Ascending aorta (tissue), 2 donors: ENCODE measurements at regions not wholly inside any gene's neighbourhood (a gene's known extent, or its start where the extent isn't known, plus 50 kb on each side); places are given as distances from the start of the nearest gene placed in this dataset.
"Not testable (repeated sequence)": the region's sequence is repeated elsewhere in the genome, so short reads cannot be mapped to it uniquely, and the experiment has no call there.

Experiments
- DNase-seq, 2 donors: peaks; one replicate each; pipeline ENCODE4 v3.0.0-alpha.2; 2019; ENCODE audit warnings: low spot score in 2 of 2
- H3K27ac ChIP-seq, 2 donors: fragments of 200-600 bp; sonication (generic); one replicate each; pipeline ENCODE4 v1.5.1; 2016 to 2017; ENCODE audit warnings: mild to moderate bottlenecking in 1 of 2
- H3K27me3 ChIP-seq: fragments of 200-600 bp; sonication (generic); one replicate; pipeline ENCODE4 v1.5.1; 2017
- H3K36me3 ChIP-seq, 2 donors: fragments of 200-600 bp; sonication (generic); one replicate each; pipeline ENCODE4 v1.5.1; 2016
- H3K4me1 ChIP-seq, 2 donors: fragments of 200-600 bp; sonication (generic); one replicate each; pipeline ENCODE4 v1.5.1; 2016 to 2017; ENCODE audit warnings: mild to moderate bottlenecking in 1 of 2
- H3K4me3 ChIP-seq, 2 donors: fragments of 200-600 bp; sonication (generic); one replicate each; pipeline ENCODE4 v1.5.1; 2016 to 2017; ENCODE audit warnings: mild to moderate bottlenecking in 1 of 2
- H3K9me3 ChIP-seq, 2 donors: fragments of 200-600 bp; sonication (generic); one replicate each; pipeline ENCODE4 v1.5.1; 2016
- CTCF ChIP-seq, 3 experiments: fragments of 200-600 bp in 2 of 3; fragments of 450-650 bp in 1 of 3; sonication (generic) in 2 of 3; IDR thresholded peaks; one replicate each; pipeline ENCODE4 v1.5.1; 2016 to 2019; ENCODE audit warnings: antibody characterized with exemption in 3 of 3, mild to moderate bottlenecking in 1 of 3, moderate library complexity in 1 of 3
- intact Hi-C: fragments of 100-400 bp; cut with DNase I; formaldehyde crosslinking; loops from one replicate; pipeline ENCODE4 v1.15.1; 2023

GRCh38 chr1:244768804-244769203 is 66.7 kb upstream of the COX20 start:
- Histone ChIP-seq H3K36me3 (no peaks in the 10 kb centered on the region), H3K4me3 (no peak overlapping the region), H3K27me3 (no peaks in the 10 kb centered on the region), H3K27ac (no peak overlapping the region), H3K9me3 (no peaks in the 10 kb centered on the region), H3K4me1 (no peaks in the 10 kb centered on the region)
- intact Hi-C loops = no loop called here
- peak in 1 of 2 donors; percentile 34 for DNase-seq
- TF ChIP-seq CTCF (IDR thresholded peaks at IDR 0.05) = no peak

GRCh38 chr1:244770556-244770955 is 64.9 kb upstream of the COX20 start:
- H3K36me3 ChIP-seq, H3K9me3 ChIP-seq, DNase-seq, intact Hi-C loops, H3K27me3 ChIP-seq, H3K27ac ChIP-seq, H3K4me1 ChIP-seq, H3K4me3 ChIP-seq: not testable (repeated sequence)

- no peaks in the 10 kb centered on the region for H3K4me1 ChIP-seq
- intact Hi-C loops = no loop called here
- no peak for TF ChIP-seq CTCF (IDR thresholded peaks at IDR 0.05)
- no peaks in the 10 kb centered on the region for H3K36me3 ChIP-seq
- H3K27me3 ChIP-seq = no peaks in the 10 kb centered on the region
- H3K9me3 ChIP-seq = no peaks in the 10 kb centered on the region
- no peak for DNase-seq
- no peak overlapping the region for H3K4me3 ChIP-seq
- no peak overlapping the region for H3K27ac ChIP-seq
Observed at GRCh38 chr1:244773513-244773912, 61.9 kb upstream of the COX20 start.

GRCh38 chr1:244776783-244777182 is 58.7 kb upstream of the COX20 start:
- peak in 1 of 2 donors; percentile 3 for DNase-seq
- H3K27me3 ChIP-seq, H3K9me3 ChIP-seq, intact Hi-C loops, H3K4me1 ChIP-seq, H3K36me3 ChIP-seq, H3K4me3 ChIP-seq, H3K27ac ChIP-seq: not testable (repeated sequence)

GRCh38 chr1:244778344-244778743 is 57.1 kb upstream of the COX20 start:
- Histone ChIP-seq H3K4me1 (no peaks in the 10 kb centered on the region), H3K4me3 (no peak overlapping the region), H3K27me3 (no peaks in the 10 kb centered on the region), H3K27ac (no peak overlapping the region), H3K9me3 (no peaks in the 10 kb centered on the region), H3K36me3 (no peaks in the 10 kb centered on the region)
- no peak for DNase-seq
- no peak for TF ChIP-seq CTCF (IDR thresholded peaks at IDR 0.05)
- intact Hi-C loops = no loop called here

GRCh38 chr1:244779410-244779809 is 56.0 kb upstream of the COX20 start:
- no peaks in the 10 kb centered on the region for H3K27me3 ChIP-seq
- DNase-seq = no peak
- H3K4me1 ChIP-seq = no peaks in the 10 kb centered on the region
- TF ChIP-seq CTCF (IDR thresholded peaks at IDR 0.05) = no peak
- H3K4me3 ChIP-seq = no peak overlapping the region
- intact Hi-C loops = no loop called here
- H3K27ac ChIP-seq = no peak overlapping the region
- H3K36me3 ChIP-seq = no peaks in the 10 kb centered on the region
- no peaks in the 10 kb centered on the region for H3K9me3 ChIP-seq

GRCh38 chr1:244780311-244780710 is 55.1 kb upstream of the COX20 start:
- intact Hi-C loops = no loop called here
- DNase-seq = no peak
- no peak overlapping the region for H3K27ac ChIP-seq
- H3K4me3 ChIP-seq = no peak overlapping the region
- no peak for TF ChIP-seq CTCF (IDR thresholded peaks at IDR 0.05)
- no peaks in the 10 kb centered on the region for H3K27me3 ChIP-seq
- H3K36me3 ChIP-seq = no peaks in the 10 kb centered on the region
- H3K4me1 ChIP-seq = no peaks in the 10 kb centered on the region
- no peaks in the 10 kb centered on the region for H3K9me3 ChIP-seq
